PC-9 (cell line): ENCODE measurements at regions not wholly inside any gene's neighbourhood (a gene's known extent, or its start where the extent isn't known, plus 50 kb on each side); places are given as distances from the start of the nearest gene placed in this dataset.

Source experiments
- BruUV-seq: library from RNA; stranded (reverse); fragments of 400-500 nt; replicated peaks from 2 replicates; lab custom pipeline; 2021; lab: Mats Ljungman, UMichigan
- CTCF ChIA-PET: fragments of 300-600 bp; sonication (Branson Sonifier 250); formaldehyde crosslinking; loops from one replicate; lab custom pipeline; 2022; ENCODE audit warnings: antibody characterized with exemption; lab: Charles Lee
- POLR2A ChIA-PET: fragments of 300-600 bp; sonication (Branson Sonifier 250); formaldehyde crosslinking; loops from one replicate; lab custom pipeline; 2022; ENCODE audit warnings: antibody characterized with exemption; ENCODE audit not compliant: unreplicated experiment; lab: Charles Lee
- DNase-seq, 2 experiments: peaks; one replicate each; pipeline versions ENCODE4 v3.0.0 to v3.0.0-alpha.2; 2015 to 2022; ENCODE audit warnings: mixed read lengths in 1 of 2
- H2AFZ ChIP-seq: fragments of 200-600 bp; sonication (generic); 2 replicates; pipeline ENCODE4 v1.8.1; 2017; ENCODE audit warnings: antibody characterized with exemption
- H3F3A ChIP-seq: fragments of 200-600 bp; sonication (generic); 2 replicates; pipeline ENCODE4 v1.8.1; 2017; ENCODE audit warnings: antibody characterized with exemption, mild to moderate bottlenecking, low read depth; ENCODE audit not compliant: insufficient read depth
- H3K27ac ChIP-seq: fragments of 200-600 bp; sonication (generic); 2 replicates; pipeline ENCODE4 v1.6.1; 2016; ENCODE audit warnings: mixed run types
- H3K27me3 ChIP-seq: fragments of 200-600 bp; sonication (generic); 2 replicates; pipeline ENCODE4 v1.6.1; 2016; ENCODE audit warnings: low read depth, mixed run types; ENCODE audit not compliant: insufficient read depth
- H3K36me3 ChIP-seq: fragments of 200-600 bp; sonication (generic); 2 replicates; pipeline ENCODE4 v1.6.1; 2016; ENCODE audit warnings: low read depth, mixed run types
- H3K4me1 ChIP-seq: fragments of 200-600 bp; sonication (generic); replicated peaks from 2 replicates; pipeline ENCODE4 v1.6.1; 2016; ENCODE audit warnings: mixed run types; ENCODE audit not compliant: insufficient read depth
- H3K4me2 ChIP-seq: fragments of 200-600 bp; sonication (generic); 2 replicates; pipeline ENCODE4 v1.6.1; 2017; ENCODE audit warnings: mixed run types
- H3K4me3 ChIP-seq: fragments of 200-600 bp; sonication (generic); 2 replicates; pipeline ENCODE4 v1.6.1; 2016; ENCODE audit warnings: mixed run types
- H3K79me2 ChIP-seq: fragments of 200-600 bp; sonication (generic); 2 replicates; pipeline ENCODE4 v1.6.1; 2017; ENCODE audit warnings: low read depth, mixed run types
- H3K9me2 ChIP-seq: fragments of 200-600 bp; sonication (generic); 2 replicates; pipeline ENCODE4 v1.8.1; 2017; ENCODE audit warnings: mild to moderate bottlenecking; ENCODE audit not compliant: insufficient read depth
- H3K9me3 ChIP-seq: fragments of 200-600 bp; sonication (generic); 2 replicates; pipeline ENCODE4 v1.8.1; 2016; ENCODE audit warnings: low read depth; ENCODE audit not compliant: insufficient read depth
- H4K20me1 ChIP-seq: fragments of 200-600 bp; sonication (generic); 2 replicates; pipeline ENCODE4 v1.8.1; 2017; ENCODE audit not compliant: insufficient read depth
- CTCF ChIP-seq: fragments of 200-600 bp; sonication (generic); conservative IDR thresholded peaks from 2 replicates; pipeline ENCODE4 v1.6.1; 2017; ENCODE audit warnings: mixed run types, antibody characterized with exemption, mild to moderate bottlenecking, moderate library complexity
- EZH2 ChIP-seq: fragments of 200-600 bp; sonication (generic); IDR thresholded peaks from 2 replicates; pipeline ENCODE4 v1.8.0; 2017; ENCODE audit warnings: antibody characterized with exemption, low read depth
- intact Hi-C: fragments of 100-400 bp; cut with micrococcal nuclease; formaldehyde crosslinking; loops from one replicate; pipeline ENCODE4 v1.10.0; 2022; ENCODE audit not compliant: unreplicated experiment

- Histone ChIP-seq H3K4me3 (no peak overlapping the region), H3K27ac (0 out of 2 replicates have a peak overlapping the region, but pooled peaks have one; percentile 67), H2AFZ (no peak overlapping the region), H3F3A (peaks cover 21% of the 10 kb centered on the region), H3K9me2 (no peaks in the 10 kb centered on the region), H3K27me3 (no peaks in the 10 kb centered on the region), H4K20me1 (no peaks in the 10 kb centered on the region), H3K9me3 (peaks cover 3% of the 10 kb centered on the region), H3K36me3 (no peaks in the 10 kb centered on the region), H3K79me2 (no peaks in the 10 kb centered on the region), H3K4me1 (peaks cover 30% of the 10 kb centered on the region), H3K4me2 (peak overlapping the region; percentile 55)
- intact Hi-C loops: loop anchor here (10.0 kb wide), 1 partner anchor 71 kb away; no protein-coding TSS in a partner anchor
- BruUV-seq: no TSS peak
- ChIA-PET CTCF (no interaction called here), POLR2A (no interaction called here)
- DNase-seq: peak in 1 of 2 experiments; percentile 85
- TF ChIP-seq CTCF (no peak), EZH2 (no peak)
These were observed 277.4 kb downstream of the SPRY1 start for GRCh38 chr4:123673971-123674370.

- no TSS peak for BruUV-seq
- intact Hi-C loops: loop anchor here (10.0 kb wide), 1 partner anchor 70 kb away; no protein-coding TSS in a partner anchor
- no peak overlapping the region for H3K27ac ChIP-seq
These were observed 278.3 kb downstream of the SPRY1 start for GRCh38 chr4:123674762-123675465.

GRCh38 chr4:123675567-123675966 lies 279.0 kb downstream of the SPRY1 start:
- H3K4me1 ChIP-seq: peaks cover 30% of the 10 kb centered on the region
- peaks cover 17% of the 10 kb centered on the region for H3F3A ChIP-seq
- CTCF ChIA-PET: no interaction called here
- no peaks in the 10 kb centered on the region for H3K79me2 ChIP-seq
- DNase-seq: no peak
- H4K20me1 ChIP-seq: no peaks in the 10 kb centered on the region
- no peak overlapping the region for H3K27ac ChIP-seq
- H3K4me3 ChIP-seq: no peak overlapping the region
- H2AFZ ChIP-seq: no peak overlapping the region
- H3K27me3 ChIP-seq: no peaks in the 10 kb centered on the region
- intact Hi-C loops: loop anchor here (10.0 kb wide), 1 partner anchor 69 kb away; no protein-coding TSS in a partner anchor
- no TSS peak for BruUV-seq
- peaks cover 3% of the 10 kb centered on the region for H3K9me3 ChIP-seq
- no peaks in the 10 kb centered on the region for H3K36me3 ChIP-seq
- H3K9me2 ChIP-seq: no peaks in the 10 kb centered on the region
- no peak for TF ChIP-seq CTCF
- TF ChIP-seq EZH2: no peak
- no peak overlapping the region for H3K4me2 ChIP-seq
- POLR2A ChIA-PET: no interaction called here

More at GRCh38 chr4:123674762-123675465, 278.3 kb downstream of the SPRY1 start:
- Histone ChIP-seq H3K9me2 (no peaks in the 10 kb centered on the region), H3K27me3 (no peaks in the 10 kb centered on the region), H3K9me3 (peaks cover 3% of the 10 kb centered on the region), H3K36me3 (no peaks in the 10 kb centered on the region), H3K4me3 (no peak overlapping the region), H4K20me1 (no peaks in the 10 kb centered on the region), H3K79me2 (no peaks in the 10 kb centered on the region), H3K4me1 (peaks cover 30% of the 10 kb centered on the region), H3F3A (peaks cover 17% of the 10 kb centered on the region), H3K4me2 (no peak overlapping the region), H2AFZ (no peak overlapping the region)
- POLR2A ChIA-PET: no interaction called here
- TF ChIP-seq EZH2 (no peak), CTCF (no peak)
- CTCF ChIA-PET: no interaction called here
- no peak for DNase-seq
